MG63 (cell line): ENCODE measurements at regions not wholly inside any gene's neighbourhood (a gene's known extent, or its start where the extent isn't known, plus 50 kb on each side); places are given as distances from the start of the nearest gene placed in this dataset.
"Not testable (repeated sequence)": the region's sequence is repeated elsewhere in the genome, so short reads cannot be mapped to it uniquely, and the experiment has no call there.

ENCODE experiments used
- DNase-seq: peaks from one replicate; pipeline ENCODE4 v3.0.0-alpha.2; 2020
- H3K27me3 ChIP-seq: fragments of 250-450 bp; sonication (Bioruptor Pico); 2 replicates; pipeline ENCODE4 v1.5.1; 2020; ENCODE audit warnings: mild to moderate bottlenecking, moderate library complexity
- H3K36me3 ChIP-seq: fragments of 250-450 bp; sonication (Bioruptor Pico); 2 replicates; pipeline ENCODE4 v1.5.1; 2020; ENCODE audit warnings: mild to moderate bottlenecking, moderate library complexity
- H3K4me3 ChIP-seq: fragments of 250-450 bp; sonication (Bioruptor Pico); 2 replicates; pipeline ENCODE4 v1.5.1; 2020; ENCODE audit warnings: mild to moderate bottlenecking, moderate library complexity
- H3K9me3 ChIP-seq: fragments of 250-450 bp; sonication (Bioruptor Pico); 2 replicates; pipeline ENCODE4 v1.5.1; 2020; ENCODE audit warnings: mild to moderate bottlenecking, moderate library complexity

- no peaks in the 10 kb centered on the region for H3K36me3 ChIP-seq
- peak; percentile 36 for DNase-seq
- no peaks in the 10 kb centered on the region for H3K27me3 ChIP-seq
- H3K4me3 ChIP-seq = no peak overlapping the region
- H3K9me3 ChIP-seq = no peaks in the 10 kb centered on the region
Measured at GRCh38 chrX:96182366-96182765, 502.3 kb upstream of the DIAPH2 start.

DNA sequence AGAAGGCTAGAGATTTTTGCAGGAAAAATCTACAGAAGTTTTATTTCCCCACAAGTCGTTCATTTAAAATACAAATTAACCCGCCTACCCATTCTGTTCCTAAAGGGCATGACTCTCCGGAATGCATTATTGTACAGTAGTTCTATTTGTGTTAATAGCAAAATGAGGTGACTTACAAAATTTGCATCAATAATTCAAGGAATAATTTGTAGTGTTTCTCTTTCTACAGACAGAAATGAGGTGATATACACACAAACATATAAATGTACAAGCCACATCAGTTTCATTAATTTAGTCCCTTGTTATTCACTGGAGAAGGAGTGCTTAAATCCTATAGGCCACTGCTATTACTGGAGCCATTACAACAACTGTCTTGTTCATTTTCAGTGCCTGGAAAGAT, 501.3 kb upstream of the DIAPH2 start:
- Histone ChIP-seq H3K27me3 (no peaks in the 10 kb centered on the region), H3K9me3 (no peaks in the 10 kb centered on the region), H3K4me3 (no peak overlapping the region), H3K36me3 (no peaks in the 10 kb centered on the region)
- DNase-seq = no peak

GRCh38 chrX:96183843-96184242, 500.8 kb upstream of the DIAPH2 start:
- no peaks in the 10 kb centered on the region for H3K36me3 ChIP-seq
- no peaks in the 10 kb centered on the region for H3K9me3 ChIP-seq
- no peak for DNase-seq
- no peaks in the 10 kb centered on the region for H3K27me3 ChIP-seq
- H3K4me3 ChIP-seq = no peak overlapping the region

- no peak overlapping the region for H3K4me3 ChIP-seq
- H3K36me3 ChIP-seq = no peaks in the 10 kb centered on the region
- no peaks in the 10 kb centered on the region for H3K27me3 ChIP-seq
- H3K9me3 ChIP-seq = no peaks in the 10 kb centered on the region
- DNase-seq = no peak
Measured at GRCh38 chrX:96204928-96205327, 479.7 kb upstream of the DIAPH2 start.

GRCh38 chrX:96211953-96212352, 472.7 kb upstream of the DIAPH2 start:
- no peaks in the 10 kb centered on the region for H3K27me3 ChIP-seq
- no peak overlapping the region for H3K4me3 ChIP-seq
- H3K36me3 ChIP-seq = no peaks in the 10 kb centered on the region
- H3K9me3 ChIP-seq = no peaks in the 10 kb centered on the region
- no peak for DNase-seq

GRCh38 chrX:96214681-96215080, 470.0 kb upstream of the DIAPH2 start:
- not testable (repeated sequence) for H3K36me3 ChIP-seq, H3K4me3 ChIP-seq, DNase-seq, H3K9me3 ChIP-seq, H3K27me3 ChIP-seq

DNA sequence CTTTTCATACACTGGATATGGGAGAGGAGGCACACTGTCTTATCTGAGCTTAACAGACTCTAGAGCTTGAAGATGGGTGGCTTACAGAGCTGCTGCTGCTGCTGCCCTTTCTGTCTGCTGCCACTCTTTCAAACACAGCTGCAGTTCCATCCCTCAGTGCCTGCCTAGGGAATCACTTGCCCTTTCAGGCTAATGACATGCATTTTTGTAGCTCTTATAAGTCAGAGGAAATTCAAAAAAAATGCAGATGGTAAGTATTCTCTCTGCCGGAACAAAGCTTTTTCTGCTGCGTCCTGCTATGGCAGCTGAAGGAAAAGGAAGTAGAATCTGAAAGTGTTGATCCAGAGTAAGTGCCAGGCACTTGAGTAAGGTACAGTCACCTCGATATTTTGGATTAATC, 460.4 kb upstream of the DIAPH2 start:
- H3K9me3 ChIP-seq = no peaks in the 10 kb centered on the region
- DNase-seq = no peak
- H3K27me3 ChIP-seq = no peaks in the 10 kb centered on the region
- no peak overlapping the region for H3K4me3 ChIP-seq
- H3K36me3 ChIP-seq = no peaks in the 10 kb centered on the region

GRCh38 chrX:96244955-96245354, 439.7 kb upstream of the DIAPH2 start:
- H3K4me3 ChIP-seq = no peak overlapping the region
- no peaks in the 10 kb centered on the region for H3K36me3 ChIP-seq
- no peaks in the 10 kb centered on the region for H3K9me3 ChIP-seq
- H3K27me3 ChIP-seq = no peaks in the 10 kb centered on the region
- DNase-seq = no peak

- no peaks in the 10 kb centered on the region for H3K9me3 ChIP-seq
- DNase-seq = no peak
- H3K4me3 ChIP-seq = no peak overlapping the region
- no peaks in the 10 kb centered on the region for H3K36me3 ChIP-seq
- H3K27me3 ChIP-seq = no peaks in the 10 kb centered on the region
Measured at GRCh38 chrX:96246436-96246835, 438.2 kb upstream of the DIAPH2 start.
